HG03175 (cell line): ENCODE measurements at regions not wholly inside any gene's neighbourhood (a gene's known extent, or its start where the extent isn't known, plus 50 kb on each side); places are given as distances from the start of the nearest gene placed in this dataset.

ENCODE experiments used
- ATAC-seq: cut with Tn5 transposase; IDR thresholded peaks from one replicate; pipeline ENCODE4 v1.9.1; 2021; ENCODE audit warnings: mild to moderate bottlenecking, moderate library complexity; ENCODE audit not compliant: unreplicated experiment

- ATAC-seq, result no peak
Observed at GRCh38 chr16:73544826-73545225, 496.9 kb upstream of the ZFHX3 start.

GRCh38 chr16:73543970-73544599 lies 496.2 kb upstream of the ZFHX3 start:
- ATAC-seq, result no peak

GRCh38 chr16:73543331-73543969 lies 495.5 kb upstream of the ZFHX3 start:
- no peak for ATAC-seq

GRCh38 chr16:73542885-73543284 lies 495.0 kb upstream of the ZFHX3 start:
- no peak for ATAC-seq

GRCh38 chr16:73537921-73538320 lies 490.0 kb upstream of the ZFHX3 start:
- no peak for ATAC-seq

GRCh38 chr16:73536931-73537330 lies 489.0 kb upstream of the ZFHX3 start:
- ATAC-seq, result no peak

- no peak for ATAC-seq
Observed at GRCh38 chr16:73531021-73531420, 483.1 kb upstream of the ZFHX3 start.

GRCh38 chr16:73530529-73530928 lies 482.6 kb upstream of the ZFHX3 start:
- ATAC-seq, result no peak

- ATAC-seq, result no peak
Observed at GRCh38 chr16:73529303-73530012, 481.5 kb upstream of the ZFHX3 start.

- no peak for ATAC-seq
Observed at GRCh38 chr16:73527187-73527586, 479.3 kb upstream of the ZFHX3 start.

GRCh38 chr16:73526011-73526804 lies 478.3 kb upstream of the ZFHX3 start:
- no peak for ATAC-seq

- no peak for ATAC-seq
Observed at GRCh38 chr16:73523209-73523608, 475.3 kb upstream of the ZFHX3 start.

GRCh38 chr16:73521499-73521898 lies 473.6 kb upstream of the ZFHX3 start:
- no peak for ATAC-seq

- no peak for ATAC-seq
Observed at GRCh38 chr16:73515616-73516015, 467.7 kb upstream of the ZFHX3 start.

- no peak for ATAC-seq
Observed at GRCh38 chr16:73510852-73511251, 462.9 kb upstream of the ZFHX3 start.

GRCh38 chr16:73506568-73507056 lies 458.7 kb upstream of the ZFHX3 start:
- ATAC-seq, result no peak

GRCh38 chr16:73505577-73505976 lies 457.6 kb upstream of the ZFHX3 start:
- ATAC-seq, result no peak

- no peak for ATAC-seq
Observed at GRCh38 chr16:73504591-73505575, 457.0 kb upstream of the ZFHX3 start.

- no peak for ATAC-seq
Observed at GRCh38 chr16:73503093-73503492, 455.2 kb upstream of the ZFHX3 start.

- ATAC-seq, result no peak
Observed at GRCh38 chr16:73499276-73499675, 451.3 kb upstream of the ZFHX3 start.
